Adrenal gland (tissue), 9 donors: ENCODE measurements at regions not wholly inside any gene's neighbourhood (a gene's known extent, or its start where the extent isn't known, plus 50 kb on each side); places are given as distances from the start of the nearest gene placed in this dataset.
"Not testable (repeated sequence)": the region's sequence is repeated elsewhere in the genome, so short reads cannot be mapped to it uniquely, and the experiment has no call there.

Experiments
- DNase-seq, 7 donors: peaks; one replicate each; pipeline ENCODE4 v3.0.0-alpha.2; 2019 to 2020
- H3K27ac ChIP-seq, 5 donors: fragments of 200-600 bp; sonication (generic) in 4 of 5; 1 replicate in 3 of 5; 2 replicates in 2 of 5; pipeline versions ENCODE4 v1.5.1 to v1.8.0; 2016 to 2020; ENCODE audit warnings: mild to moderate bottlenecking in 1 of 5
- H3K27me3 ChIP-seq: fragments of 200-600 bp; 2 replicates; pipeline ENCODE4 v1.8.0; 2021
- H3K36me3 ChIP-seq, 2 donors: fragments of 200-600 bp; replicated peaks in 1 of 2; 1 replicate in 1 of 2; 2 replicates in 1 of 2; pipeline versions ENCODE4 v1.5.1 to v1.8.0; 2018 to 2022
- H3K4me1 ChIP-seq, 2 donors: fragments of 200-600 bp; replicated peaks in 1 of 2; 1 replicate in 1 of 2; 2 replicates in 1 of 2; pipeline versions ENCODE4 v1.5.1 to v1.8.0; 2018 to 2021
- H3K4me3 ChIP-seq, 4 donors: fragments of 200-600 bp; sonication (generic) in 3 of 4; one replicate each; pipeline ENCODE4 v1.5.1; 2016 to 2018
- H3K9me3 ChIP-seq, 3 donors: fragments of 200-600 bp; sonication (generic) in 1 of 3; replicated peaks in 1 of 3; 1 replicate in 2 of 3; 2 replicates in 1 of 3; pipeline versions ENCODE4 v1.5.1 to v1.8.0; 2016 to 2021
- CTCF ChIP-seq, 6 experiments: fragments of 450-650 bp in 4 of 6; fragments of 200-600 bp in 2 of 6; sonication (generic) in 1 of 6; IDR thresholded peaks; 1 replicate in 5 of 6; 2 replicates in 1 of 6; pipeline versions ENCODE4 v1.5.1 to v1.8.0; 2016 to 2021; ENCODE audit warnings: antibody characterized with exemption in 6 of 6, mild to moderate bottlenecking in 2 of 6, moderate library complexity in 1 of 6
- POLR2A ChIP-seq, 2 donors: fragments of 450-650 bp; IDR thresholded peaks; one replicate each; pipeline ENCODE4 v1.6.1; 2017; ENCODE audit warnings: antibody characterized with exemption in 2 of 2, mild to moderate bottlenecking in 2 of 2, moderate library complexity in 1 of 2
- WGBS, 4 donors: extraction: QIAGEN DNeasy Blood & Tissue Kit in 2 of 4; methylation state at CpG; one replicate each; pipeline versions ENCODE4 v1.1.5 to v1.1.7; 2013 to 2017; 5-methylcytosine and 5-hydroxymethylcytosine counted together
- intact Hi-C, 2 donors: fragments of 100-400 bp; cut with DNase I; formaldehyde crosslinking; loops; one replicate each; pipeline versions ENCODE4 v1.14.1 to v1.15.0; 2022 to 2023
- donor health status: healthy with polysubstance abuse.
- donor health status: Bipolar disorder and iron deficiency.
- donor health status: DM: yes; HTN: yes; CAD: no.
- donor health status: DM: no; HTN: no; CAD: no.
- donor health status: DM: no; HTN: no; CAD: no.

- no peaks in the 10 kb centered on the region for H3K36me3 ChIP-seq
- no peak overlapping the region for H3K4me3 ChIP-seq
- intact Hi-C loops = no loop called here
- no peak for DNase-seq
- H3K27me3 ChIP-seq = no peaks in the 10 kb centered on the region
- no peaks in the 10 kb centered on the region for H3K9me3 ChIP-seq
- H3K4me1 ChIP-seq = no peaks in the 10 kb centered on the region
- TF ChIP-seq CTCF (IDR thresholded peaks at IDR 0.05) = no peak
- TF ChIP-seq POLR2A (IDR thresholded peaks at IDR 0.05) = no peak
- 78 to 93% (median 88%) methylated on average over 2 to 5 of the region's 5 CpGs for WGBS, 4 donors
- no peak overlapping the region for H3K27ac ChIP-seq
Measured at GRCh38 chr18:10604182-10604581, 78.4 kb downstream of the NAPG start.

GRCh38 chr18:10606881-10607280, 81.1 kb downstream of the NAPG start:
- H3K36me3 ChIP-seq, intact Hi-C loops, H3K27ac ChIP-seq, DNase-seq, H3K27me3 ChIP-seq, H3K9me3 ChIP-seq, H3K4me1 ChIP-seq, H3K4me3 ChIP-seq: not testable (repeated sequence)
- 62 to 70% (median 67%) methylated on average over 5 of the region's 5 CpGs for WGBS, 4 donors

GRCh38 chr18:10607332-10608248, 81.8 kb downstream of the NAPG start:
- not testable (repeated sequence) for H3K36me3 ChIP-seq

GRCh38 chr18:10608450-10608849, 82.6 kb downstream of the NAPG start:
- H3K27ac ChIP-seq, DNase-seq, H3K4me3 ChIP-seq, intact Hi-C loops, H3K27me3 ChIP-seq, H3K4me1 ChIP-seq, H3K36me3 ChIP-seq, H3K9me3 ChIP-seq: not testable (repeated sequence)
- WGBS, 4 donors = 59 to 76% (median 67%) methylated on average over 3 of the region's 3 CpGs

More at GRCh38 chr18:10607332-10608248, 81.8 kb downstream of the NAPG start:
- H3K27ac ChIP-seq, H3K4me3 ChIP-seq, DNase-seq, H3K9me3 ChIP-seq, H3K4me1 ChIP-seq, intact Hi-C loops, H3K27me3 ChIP-seq: not testable (repeated sequence)
- 60 to 90% (median 70%) methylated on average over 11 to 24 of the region's 38 CpGs for WGBS, 4 donors

GRCh38 chr18:10609046-10609445, 83.2 kb downstream of the NAPG start:
- intact Hi-C loops, H3K36me3 ChIP-seq, H3K4me3 ChIP-seq, H3K27ac ChIP-seq, DNase-seq, H3K9me3 ChIP-seq, H3K4me1 ChIP-seq, H3K27me3 ChIP-seq: not testable (repeated sequence)
- 62 to 75% (median 72%) methylated on average over 2 to 4 of the region's 4 CpGs for WGBS, 4 donors

GRCh38 chr18:10613226-10613625, 87.4 kb downstream of the NAPG start:
- H3K27me3 ChIP-seq, H3K9me3 ChIP-seq, H3K4me3 ChIP-seq, intact Hi-C loops, DNase-seq, H3K27ac ChIP-seq, H3K4me1 ChIP-seq, H3K36me3 ChIP-seq: not testable (repeated sequence)
- WGBS, 4 donors = 42 to 86% (median 71%) methylated on average over 1 to 2 of the region's 2 CpGs

- H3K27ac ChIP-seq, H3K27me3 ChIP-seq, H3K36me3 ChIP-seq, H3K4me3 ChIP-seq, intact Hi-C loops, H3K4me1 ChIP-seq, H3K9me3 ChIP-seq: not testable (repeated sequence)
- DNase-seq = peak in 1 of 7 donors; percentile 4
- 48 to 69% (median 66%) methylated on average over 4 of the region's 4 CpGs for WGBS, 4 donors
Measured at GRCh38 chr18:10616714-10617113, 90.9 kb downstream of the NAPG start.

- H3K27ac ChIP-seq, H3K4me1 ChIP-seq, H3K4me3 ChIP-seq, H3K9me3 ChIP-seq, intact Hi-C loops, DNase-seq, H3K36me3 ChIP-seq, H3K27me3 ChIP-seq: not testable (repeated sequence)
- 87 to 100% (median 94%) methylated on average over 2 of the region's 4 CpGs for WGBS, 4 donors
Measured at GRCh38 chr18:10618797-10619196, 93.0 kb downstream of the NAPG start.

- H3K4me3 ChIP-seq, DNase-seq, H3K36me3 ChIP-seq, H3K27me3 ChIP-seq, H3K9me3 ChIP-seq, H3K4me1 ChIP-seq, intact Hi-C loops, H3K27ac ChIP-seq: not testable (repeated sequence)
- 74 to 87% (median 84%) methylated on average over 2 of the region's 2 CpGs for WGBS, 4 donors
Measured at GRCh38 chr18:10619280-10619679, 93.5 kb downstream of the NAPG start.

- H3K27ac ChIP-seq, H3K4me1 ChIP-seq, DNase-seq, intact Hi-C loops, H3K36me3 ChIP-seq, H3K4me3 ChIP-seq, H3K9me3 ChIP-seq, H3K27me3 ChIP-seq: not testable (repeated sequence)
- 82 to 86% (median 84%) methylated on average over 5 of the region's 5 CpGs for WGBS, 4 donors
Measured at GRCh38 chr18:10619833-10620232, 94.0 kb downstream of the NAPG start.
